Lower leg skin (tissue), 3 donors: ENCODE measurements at regions not wholly inside any gene's neighbourhood (a gene's known extent, or its start where the extent isn't known, plus 50 kb on each side); places are given as distances from the start of the nearest gene placed in this dataset.

ENCODE experiments used
- CTCF ChIP-seq, 3 donors: fragments of 450-650 bp; IDR thresholded peaks; one replicate each; pipeline ENCODE4 v1.5.1; 2016; ENCODE audit warnings: antibody characterized with exemption in 3 of 3, mild to moderate bottlenecking in 3 of 3, moderate library complexity in 2 of 3
- POLR2A ChIP-seq, 2 donors: fragments of 450-650 bp; IDR thresholded peaks; one replicate each; pipeline ENCODE4 v1.6.1; 2016 to 2017; ENCODE audit warnings: antibody characterized with exemption in 2 of 2, mild to moderate bottlenecking in 1 of 2, moderate library complexity in 1 of 2

- TF ChIP-seq POLR2A (IDR thresholded peaks at IDR 0.05) (no peak), CTCF (IDR thresholded peaks at IDR 0.05) (no peak)
Measured at GRCh38 chr13:37381502-37381901, 217.1 kb downstream of the POSTN start.
